GM12878 (cell line): ENCODE measurements at regions not wholly inside any gene's neighbourhood (a gene's known extent, or its start where the extent isn't known, plus 50 kb on each side); places are given as distances from the start of the nearest gene placed in this dataset.

ENCODE experiments used
- BRCA1 ChIP-seq: IDR thresholded peaks from 2 replicates; pipeline ENCODE4 v1.6.1; 2011; ENCODE audit warnings: low read depth, low read length, improper control_type of control experiment
- CBX3 ChIP-seq: fragments of 200-600 bp; sonication (generic); IDR thresholded peaks from 2 replicates; pipeline ENCODE4 v1.6.1; 2016; ENCODE audit warnings: low read depth, borderline replicate concordance
- CBX5 ChIP-seq: sonication (generic); IDR thresholded peaks from 2 replicates; pipeline ENCODE4 v1.6.1; 2016; ENCODE audit warnings: low read depth, moderate library complexity, mild to moderate bottlenecking, inconsistent platforms
- CHD4 ChIP-seq: fragments of 200-600 bp; sonication (generic); IDR thresholded peaks from 2 replicates; pipeline ENCODE4 v1.6.1; 2016; ENCODE audit warnings: mild to moderate bottlenecking
- GABPA ChIP-seq: IDR thresholded peaks from 2 replicates; pipeline ENCODE4 v1.6.1; 2014; ENCODE audit warnings: antibody characterized with exemption, low read depth, mild to moderate bottlenecking, inconsistent platforms
- HCFC1 ChIP-seq: fragments of 150-350 bp; IDR thresholded peaks from 2 replicates; pipeline ENCODE4 v1.6.1; 2014; ENCODE audit warnings: low read length
- KLF5 ChIP-seq: fragments of 450-650 bp; IDR thresholded peaks from 2 replicates; pipeline ENCODE4 v1.6.1; 2014; ENCODE audit warnings: mild to moderate bottlenecking; ENCODE audit not compliant: partially characterized antibody
- MYB ChIP-seq: fragments of 150-350 bp; IDR thresholded peaks from 2 replicates; pipeline ENCODE4 v1.6.1; 2014; ENCODE audit warnings: mild to moderate bottlenecking, low read depth, low read length, borderline replicate concordance
- NBN ChIP-seq: fragments of 450-650 bp; IDR thresholded peaks from 2 replicates; pipeline ENCODE4 v1.6.1; 2016
- POLR2AphosphoS2 ChIP-seq: IDR thresholded peaks from 2 replicates; pipeline ENCODE4 v1.6.1; 2011; ENCODE audit warnings: low read depth, mild to moderate bottlenecking, low read length, improper control_type of control experiment, moderate library complexity
- POLR2AphosphoS5 ChIP-seq: IDR thresholded peaks from 2 replicates; pipeline ENCODE4 v1.6.1; 2011; ENCODE audit warnings: mild to moderate bottlenecking, low read length, inconsistent platforms
- RAD51 ChIP-seq: fragments of 450-650 bp; IDR thresholded peaks from 2 replicates; pipeline ENCODE4 v1.6.1; 2016; ENCODE audit warnings: moderate library complexity, mild to moderate bottlenecking, inconsistent platforms
- RUNX3 ChIP-seq: IDR thresholded peaks from 2 replicates; pipeline ENCODE4 v1.6.1; 2012; ENCODE audit warnings: low read length, inconsistent platforms
- ZNF217 ChIP-seq: fragments of 450-650 bp; IDR thresholded peaks from 2 replicates; pipeline ENCODE4 v1.6.1; 2017; ENCODE audit warnings: antibody characterized with exemption, mild to moderate bottlenecking
- TF ChIP-seq, protein P1 (sequence below): IDR thresholded peaks from 2 replicates; pipeline ENCODE4 v1.6.1; 2011; ENCODE audit warnings: borderline replicate concordance, low read depth, mild to moderate bottlenecking, moderate library complexity, mixed read lengths, low read length; ENCODE audit not compliant: insufficient read depth; ENCODE audit errors: extremely low read length
- TF ChIP-seq, protein P2 (sequence below): fragments of 450-650 bp; IDR thresholded peaks from 2 replicates; pipeline ENCODE4 v1.6.1; 2017; ENCODE audit warnings: borderline replicate concordance
- TF ChIP-seq, protein P3 (sequence below): IDR thresholded peaks from 2 replicates; pipeline ENCODE4 v1.6.1; 2012; ENCODE audit warnings: improper control_type of control experiment, low read depth, low read length; ENCODE audit not compliant: insufficient replicate concordance
- TF ChIP-seq, protein P4 (sequence below): IDR thresholded peaks from 2 replicates; pipeline ENCODE4 v1.6.1; 2011; ENCODE audit warnings: low read depth, low read length, improper control_type of control experiment, borderline replicate concordance
- TF ChIP-seq, protein P5 (sequence below): fragments of 450-650 bp; IDR thresholded peaks from 2 replicates; pipeline ENCODE4 v1.6.1; 2017; ENCODE audit warnings: mild to moderate bottlenecking

DNA sequence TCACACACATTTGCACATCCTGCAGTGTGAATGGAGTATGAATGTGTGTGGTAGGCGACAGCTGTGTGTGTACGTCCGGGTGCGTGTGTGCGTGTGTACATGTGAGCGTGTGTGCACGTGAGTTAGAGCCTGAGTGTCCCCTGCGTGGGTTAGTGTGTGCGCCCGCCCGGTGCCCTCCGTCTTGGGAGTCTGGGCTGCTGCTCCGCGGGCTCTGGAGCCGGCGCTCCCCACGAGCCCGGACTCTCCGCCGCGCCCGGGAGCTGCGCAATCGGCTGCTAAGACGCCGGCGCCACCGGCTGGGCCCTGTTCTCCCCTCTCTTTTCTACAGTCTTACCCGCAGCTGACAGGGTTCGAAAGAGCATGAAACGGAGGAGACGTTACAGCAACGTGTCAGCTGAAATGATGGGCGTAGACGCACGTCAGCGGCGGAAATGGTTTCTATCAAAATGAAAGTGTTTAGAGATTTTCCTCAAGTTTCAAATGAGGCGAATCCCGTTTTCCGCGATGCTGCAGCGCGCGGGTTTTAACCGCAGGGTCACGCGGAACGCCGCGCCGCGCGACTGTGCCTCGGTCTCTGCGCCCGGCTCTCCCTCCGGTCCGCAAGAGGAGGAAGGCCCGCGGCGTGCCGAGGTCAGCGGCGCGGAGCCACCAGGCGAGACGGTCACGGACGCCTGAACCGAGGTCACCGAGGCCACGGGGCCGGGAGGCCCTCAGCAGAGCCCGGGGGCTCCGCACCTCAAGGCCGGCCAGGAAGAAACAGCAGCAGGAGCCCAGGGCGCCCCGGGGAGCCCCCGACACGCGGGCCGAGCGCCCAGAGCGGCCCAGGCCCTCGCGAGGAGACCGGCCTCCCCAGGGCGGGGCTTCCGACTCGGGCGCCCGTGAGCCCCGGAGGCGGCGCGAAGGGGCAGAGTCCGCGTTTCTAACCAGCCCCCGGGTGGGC is 95.3 kb upstream of the BHLHE23 start (continued):
- TF ChIP-seq CBX3 (no peak), MYB (no peak), POLR2AphosphoS5 (no peak), CBX5 (0 out of 2 replicates have a peak, but pooled peaks have one; percentile 17), BRCA1 (no peak), CHD4 (no peak), ZNF217 (no peak), RUNX3 (peak; percentile 68), GABPA (no peak), KLF5 (no peak), RAD51 (no peak), POLR2AphosphoS2 (no peak), NBN (no peak; the same call in 1 of the 2 replicates), HCFC1 (no peak)
- TF ChIP-seq, protein P1, sequence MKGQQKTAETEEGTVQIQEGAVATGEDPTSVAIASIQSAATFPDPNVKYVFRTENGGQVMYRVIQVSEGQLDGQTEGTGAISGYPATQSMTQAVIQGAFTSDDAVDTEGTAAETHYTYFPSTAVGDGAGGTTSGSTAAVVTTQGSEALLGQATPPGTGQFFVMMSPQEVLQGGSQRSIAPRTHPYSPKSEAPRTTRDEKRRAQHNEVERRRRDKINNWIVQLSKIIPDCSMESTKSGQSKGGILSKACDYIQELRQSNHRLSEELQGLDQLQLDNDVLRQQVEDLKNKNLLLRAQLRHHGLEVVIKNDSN, result no peak
- TF ChIP-seq, protein P2, sequence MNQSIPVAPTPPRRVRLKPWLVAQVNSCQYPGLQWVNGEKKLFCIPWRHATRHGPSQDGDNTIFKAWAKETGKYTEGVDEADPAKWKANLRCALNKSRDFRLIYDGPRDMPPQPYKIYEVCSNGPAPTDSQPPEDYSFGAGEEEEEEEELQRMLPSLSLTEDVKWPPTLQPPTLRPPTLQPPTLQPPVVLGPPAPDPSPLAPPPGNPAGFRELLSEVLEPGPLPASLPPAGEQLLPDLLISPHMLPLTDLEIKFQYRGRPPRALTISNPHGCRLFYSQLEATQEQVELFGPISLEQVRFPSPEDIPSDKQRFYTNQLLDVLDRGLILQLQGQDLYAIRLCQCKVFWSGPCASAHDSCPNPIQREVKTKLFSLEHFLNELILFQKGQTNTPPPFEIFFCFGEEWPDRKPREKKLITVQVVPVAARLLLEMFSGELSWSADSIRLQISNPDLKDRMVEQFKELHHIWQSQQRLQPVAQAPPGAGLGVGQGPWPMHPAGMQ, result no peak
- TF ChIP-seq, protein P3, sequence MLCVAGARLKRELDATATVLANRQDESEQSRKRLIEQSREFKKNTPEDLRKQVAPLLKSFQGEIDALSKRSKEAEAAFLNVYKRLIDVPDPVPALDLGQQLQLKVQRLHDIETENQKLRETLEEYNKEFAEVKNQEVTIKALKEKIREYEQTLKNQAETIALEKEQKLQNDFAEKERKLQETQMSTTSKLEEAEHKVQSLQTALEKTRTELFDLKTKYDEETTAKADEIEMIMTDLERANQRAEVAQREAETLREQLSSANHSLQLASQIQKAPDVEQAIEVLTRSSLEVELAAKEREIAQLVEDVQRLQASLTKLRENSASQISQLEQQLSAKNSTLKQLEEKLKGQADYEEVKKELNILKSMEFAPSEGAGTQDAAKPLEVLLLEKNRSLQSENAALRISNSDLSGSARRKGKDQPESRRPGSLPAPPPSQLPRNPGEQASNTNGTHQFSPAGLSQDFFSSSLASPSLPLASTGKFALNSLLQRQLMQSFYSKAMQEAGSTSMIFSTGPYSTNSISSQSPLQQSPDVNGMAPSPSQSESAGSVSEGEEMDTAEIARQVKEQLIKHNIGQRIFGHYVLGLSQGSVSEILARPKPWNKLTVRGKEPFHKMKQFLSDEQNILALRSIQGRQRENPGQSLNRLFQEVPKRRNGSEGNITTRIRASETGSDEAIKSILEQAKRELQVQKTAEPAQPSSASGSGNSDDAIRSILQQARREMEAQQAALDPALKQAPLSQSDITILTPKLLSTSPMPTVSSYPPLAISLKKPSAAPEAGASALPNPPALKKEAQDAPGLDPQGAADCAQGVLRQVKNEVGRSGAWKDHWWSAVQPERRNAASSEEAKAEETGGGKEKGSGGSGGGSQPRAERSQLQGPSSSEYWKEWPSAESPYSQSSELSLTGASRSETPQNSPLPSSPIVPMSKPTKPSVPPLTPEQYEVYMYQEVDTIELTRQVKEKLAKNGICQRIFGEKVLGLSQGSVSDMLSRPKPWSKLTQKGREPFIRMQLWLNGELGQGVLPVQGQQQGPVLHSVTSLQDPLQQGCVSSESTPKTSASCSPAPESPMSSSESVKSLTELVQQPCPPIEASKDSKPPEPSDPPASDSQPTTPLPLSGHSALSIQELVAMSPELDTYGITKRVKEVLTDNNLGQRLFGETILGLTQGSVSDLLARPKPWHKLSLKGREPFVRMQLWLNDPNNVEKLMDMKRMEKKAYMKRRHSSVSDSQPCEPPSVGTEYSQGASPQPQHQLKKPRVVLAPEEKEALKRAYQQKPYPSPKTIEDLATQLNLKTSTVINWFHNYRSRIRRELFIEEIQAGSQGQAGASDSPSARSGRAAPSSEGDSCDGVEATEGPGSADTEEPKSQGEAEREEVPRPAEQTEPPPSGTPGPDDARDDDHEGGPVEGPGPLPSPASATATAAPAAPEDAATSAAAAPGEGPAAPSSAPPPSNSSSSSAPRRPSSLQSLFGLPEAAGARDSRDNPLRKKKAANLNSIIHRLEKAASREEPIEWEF, result no peak
- TF ChIP-seq, protein P4, sequence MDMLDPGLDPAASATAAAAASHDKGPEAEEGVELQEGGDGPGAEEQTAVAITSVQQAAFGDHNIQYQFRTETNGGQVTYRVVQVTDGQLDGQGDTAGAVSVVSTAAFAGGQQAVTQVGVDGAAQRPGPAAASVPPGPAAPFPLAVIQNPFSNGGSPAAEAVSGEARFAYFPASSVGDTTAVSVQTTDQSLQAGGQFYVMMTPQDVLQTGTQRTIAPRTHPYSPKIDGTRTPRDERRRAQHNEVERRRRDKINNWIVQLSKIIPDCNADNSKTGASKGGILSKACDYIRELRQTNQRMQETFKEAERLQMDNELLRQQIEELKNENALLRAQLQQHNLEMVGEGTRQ, result no peak
- TF ChIP-seq, protein P5, sequence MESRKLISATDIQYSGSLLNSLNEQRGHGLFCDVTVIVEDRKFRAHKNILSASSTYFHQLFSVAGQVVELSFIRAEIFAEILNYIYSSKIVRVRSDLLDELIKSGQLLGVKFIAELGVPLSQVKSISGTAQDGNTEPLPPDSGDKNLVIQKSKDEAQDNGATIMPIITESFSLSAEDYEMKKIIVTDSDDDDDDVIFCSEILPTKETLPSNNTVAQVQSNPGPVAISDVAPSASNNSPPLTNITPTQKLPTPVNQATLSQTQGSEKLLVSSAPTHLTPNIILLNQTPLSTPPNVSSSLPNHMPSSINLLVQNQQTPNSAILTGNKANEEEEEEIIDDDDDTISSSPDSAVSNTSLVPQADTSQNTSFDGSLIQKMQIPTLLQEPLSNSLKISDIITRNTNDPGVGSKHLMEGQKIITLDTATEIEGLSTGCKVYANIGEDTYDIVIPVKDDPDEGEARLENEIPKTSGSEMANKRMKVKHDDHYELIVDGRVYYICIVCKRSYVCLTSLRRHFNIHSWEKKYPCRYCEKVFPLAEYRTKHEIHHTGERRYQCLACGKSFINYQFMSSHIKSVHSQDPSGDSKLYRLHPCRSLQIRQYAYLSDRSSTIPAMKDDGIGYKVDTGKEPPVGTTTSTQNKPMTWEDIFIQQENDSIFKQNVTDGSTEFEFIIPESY, result no peak
